NCI-H1105 (cell line): ENCODE measurements at regions not wholly inside any gene's neighbourhood (a gene's known extent, or its start where the extent isn't known, plus 50 kb on each side); places are given as distances from the start of the nearest gene placed in this dataset.

ENCODE experiments used
- DNase-seq: peaks from one replicate; lab custom pipeline; 2025; lab: John Stamatoyannopoulos, UW

DNA sequence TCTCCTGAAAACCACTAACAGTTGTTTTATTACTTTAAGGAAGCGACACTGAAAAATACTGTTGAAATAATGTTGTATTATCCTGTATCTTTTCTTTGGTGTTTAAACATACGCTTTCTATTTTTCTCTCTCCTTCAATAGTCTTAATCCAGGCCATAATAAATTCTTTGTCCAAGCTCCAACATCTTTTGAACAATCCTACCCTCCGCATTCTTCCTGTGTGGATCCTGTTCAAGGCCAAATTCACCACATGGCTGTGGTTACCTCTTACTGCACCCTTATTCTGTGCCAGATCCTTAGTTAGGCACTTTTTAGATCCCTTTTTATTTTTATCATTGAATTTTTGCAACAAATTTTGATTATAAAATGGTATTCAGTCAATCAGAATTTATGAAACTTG lies 1691.5 kb downstream of the MAT2B start:
- no peak for DNase-seq

DNA sequence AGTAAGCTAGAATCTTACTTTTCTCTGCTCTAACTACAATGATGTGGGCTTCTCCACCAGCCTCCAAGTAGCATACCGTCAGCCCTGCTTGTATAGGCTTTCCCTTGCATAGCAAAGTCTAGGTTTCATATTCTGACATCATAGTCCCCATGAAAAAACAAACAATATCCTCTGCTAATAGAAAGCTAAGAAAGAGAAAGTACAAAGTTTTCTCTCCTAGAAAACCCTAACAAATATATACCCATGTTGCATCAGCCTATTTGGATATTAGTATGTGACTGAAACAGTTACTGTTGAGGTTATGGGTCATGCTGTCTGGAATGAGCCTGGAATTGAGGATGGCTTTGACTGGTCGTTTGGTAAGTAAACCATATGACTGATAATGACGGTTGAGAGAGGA lies 1696.0 kb downstream of the MAT2B start:
- DNase-seq = no peak

DNA sequence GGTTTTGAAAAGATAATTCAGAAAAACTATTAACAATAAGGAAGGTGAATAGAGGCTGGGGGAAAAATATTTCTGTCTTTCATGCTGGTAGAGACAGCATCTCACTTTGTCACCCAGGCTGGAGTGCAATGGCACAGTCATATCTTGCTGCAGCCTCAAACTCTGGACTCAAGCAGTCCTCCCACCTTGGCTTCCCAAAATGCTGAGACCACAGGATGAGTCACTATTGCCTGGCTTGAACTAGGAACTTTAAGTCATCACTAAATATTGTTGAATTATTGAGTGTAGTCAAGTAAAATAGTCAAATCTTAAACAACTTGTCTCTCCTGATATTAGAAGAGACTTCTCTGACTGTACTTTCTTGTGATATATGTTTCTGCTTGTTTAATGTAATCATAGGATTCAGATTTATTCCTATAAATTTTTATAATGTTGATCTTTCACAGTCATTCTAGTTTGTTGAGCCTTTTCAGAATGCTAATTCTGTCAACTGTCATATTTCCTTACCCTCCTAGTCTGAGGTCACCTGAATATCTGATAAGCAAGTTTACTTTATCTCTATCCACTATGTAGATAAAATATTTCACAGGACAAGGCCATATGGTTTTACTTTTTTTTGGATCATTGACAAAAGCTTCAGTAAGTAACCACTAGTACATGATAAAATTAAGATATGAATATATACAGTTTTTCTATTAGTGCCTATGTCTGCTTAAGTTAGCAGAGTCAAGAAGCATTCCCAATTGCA lies 1696.5 kb downstream of the MAT2B start:
- DNase-seq = no peak

DNA sequence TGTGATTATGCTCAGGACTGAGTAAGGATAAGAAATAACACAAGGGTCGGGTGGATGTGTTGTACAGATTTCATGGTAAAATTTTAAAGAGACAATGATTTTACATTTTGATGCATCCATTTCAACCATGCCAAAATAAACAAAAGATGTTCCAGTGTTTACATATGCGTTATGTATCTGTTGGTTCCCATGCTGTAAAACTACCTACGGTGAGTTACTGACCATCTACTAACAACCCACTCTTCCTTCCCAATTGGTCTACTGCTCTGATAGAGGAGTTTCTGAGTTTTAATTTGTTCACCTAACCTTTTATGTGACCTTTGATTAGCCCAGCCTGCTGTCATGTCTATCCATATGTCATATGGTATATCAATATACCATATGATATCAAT lies 1697.1 kb downstream of the MAT2B start:
- DNase-seq = no peak

DNA sequence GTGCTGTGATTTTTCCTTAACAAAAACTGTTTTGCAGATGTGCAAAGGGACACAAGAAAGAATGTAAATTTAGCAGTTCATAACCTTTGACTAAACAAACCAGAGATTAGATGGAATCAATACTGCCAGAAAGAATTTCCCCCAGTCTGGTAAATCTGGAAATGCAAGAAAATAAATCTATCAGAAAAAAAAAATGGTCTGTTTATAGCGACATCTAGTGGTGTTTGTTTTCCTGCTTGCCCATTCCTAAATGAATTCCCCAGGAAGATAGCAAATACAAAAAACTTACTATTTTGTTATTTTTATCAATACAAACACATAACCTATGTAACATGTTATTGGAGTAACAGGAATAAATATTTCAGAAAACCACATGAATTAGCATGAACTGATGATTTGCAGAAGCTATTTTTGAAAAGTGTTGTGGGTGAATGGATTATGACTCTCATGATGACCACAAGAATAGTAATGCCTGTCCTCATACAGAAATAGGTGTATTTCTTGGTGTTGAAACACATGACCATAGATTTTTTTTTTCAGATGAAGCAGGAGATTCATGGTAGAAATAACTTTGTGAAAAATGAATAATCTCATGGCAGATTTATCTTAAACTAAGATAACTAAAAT lies 1703.8 kb downstream of the MAT2B start:
- DNase-seq = no peak

- no peak for DNase-seq
Measured at GRCh38 chr5:165224366-165225045, 1719.1 kb downstream of the MAT2B start.

DNA sequence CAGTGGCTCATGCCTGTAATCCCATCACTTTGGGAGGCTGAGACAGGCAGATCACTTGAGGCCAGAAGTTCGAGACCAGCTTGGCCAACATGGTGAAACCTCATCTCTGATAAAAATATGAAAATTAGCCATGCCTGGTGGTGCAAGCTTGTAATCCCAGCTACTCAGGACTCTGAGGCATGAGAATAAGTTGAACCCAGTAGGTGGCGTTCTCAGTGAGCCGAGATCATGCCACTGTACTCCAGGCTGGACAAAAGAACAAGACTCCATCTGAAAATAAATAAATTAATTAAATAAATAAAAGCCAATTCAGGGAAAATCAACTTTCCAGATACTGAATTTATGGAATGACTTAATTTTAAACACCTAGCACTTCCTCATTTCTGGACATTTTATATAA lies 1722.1 kb downstream of the MAT2B start:
- DNase-seq = no peak

GRCh38 chr5:165228184-165228583 lies 1722.8 kb downstream of the MAT2B start:
- DNase-seq = no peak

- no peak for DNase-seq
Measured at GRCh38 chr5:165231821-165232508, 1726.5 kb downstream of the MAT2B start.

DNA sequence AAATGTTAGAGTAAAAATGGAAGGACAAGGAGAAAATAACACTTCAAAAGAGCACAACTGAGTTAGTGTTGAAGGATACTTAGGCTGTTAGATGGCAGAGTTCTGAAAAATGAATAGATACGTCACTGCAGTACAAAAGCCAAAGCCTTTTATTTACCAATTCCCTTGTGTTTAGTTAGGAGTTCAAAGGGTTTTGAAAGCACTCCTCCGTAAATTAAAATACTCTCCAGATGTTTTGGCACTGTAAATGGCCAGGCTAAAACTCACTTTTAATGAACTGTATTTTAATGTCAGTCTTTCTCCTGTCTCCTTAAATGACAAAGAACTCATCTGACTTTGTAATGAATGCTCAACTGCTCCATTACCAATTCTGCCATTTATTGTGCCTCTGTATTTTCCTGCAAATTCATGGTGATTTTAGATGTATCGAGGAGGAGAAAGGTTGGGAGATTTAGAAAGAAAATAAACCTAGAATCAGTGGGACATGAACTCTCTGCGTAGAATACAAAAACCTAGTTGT lies 1727.2 kb downstream of the MAT2B start:
- DNase-seq = no peak

- no peak for DNase-seq
Measured at GRCh38 chr5:165241811-165242210, 1736.4 kb downstream of the MAT2B start.

GRCh38 chr5:165242646-165243045 lies 1737.2 kb downstream of the MAT2B start:
- no peak for DNase-seq

DNA sequence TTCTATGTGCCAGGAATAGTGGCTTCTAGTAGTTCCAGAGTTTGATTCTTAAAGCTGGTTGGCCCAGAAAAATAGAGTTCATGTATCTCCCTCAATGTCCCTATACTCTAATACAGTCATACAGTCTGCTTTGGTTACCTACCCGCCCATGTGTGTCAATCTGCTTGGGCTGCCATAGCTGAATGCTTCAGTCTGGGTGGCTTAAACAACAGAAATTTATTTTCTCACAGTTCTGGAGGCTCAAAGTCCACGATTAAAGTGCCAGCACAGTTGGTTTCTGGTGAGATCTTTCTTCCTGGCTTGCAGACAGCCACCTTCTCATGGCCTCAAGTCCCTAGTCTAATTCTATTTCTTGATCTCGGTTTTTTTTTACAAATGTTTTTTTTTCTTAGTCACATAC lies 1739.0 kb downstream of the MAT2B start:
- DNase-seq = no peak

GRCh38 chr5:165258197-165258771 lies 1752.9 kb downstream of the MAT2B start:
- DNase-seq = no peak

DNA sequence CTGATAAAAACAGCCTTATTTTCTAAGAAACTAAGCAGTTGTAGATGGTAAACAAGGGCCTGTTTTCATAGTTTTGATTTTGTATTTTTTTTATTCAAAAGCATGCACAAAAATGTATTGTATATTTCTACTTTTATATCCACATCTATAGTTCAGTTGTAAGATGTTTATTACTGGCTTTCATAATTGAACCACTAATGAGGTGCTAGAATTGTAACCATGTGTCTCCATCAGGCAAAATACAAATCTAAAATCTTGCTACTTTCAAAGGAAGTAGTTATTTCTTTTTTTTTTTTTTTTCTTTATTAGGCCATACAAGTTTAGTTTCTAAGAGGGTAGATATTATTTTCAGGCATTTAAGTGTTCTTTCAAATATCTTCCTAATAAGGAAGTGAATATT lies 1755.0 kb downstream of the MAT2B start:
- no peak for DNase-seq

DNA sequence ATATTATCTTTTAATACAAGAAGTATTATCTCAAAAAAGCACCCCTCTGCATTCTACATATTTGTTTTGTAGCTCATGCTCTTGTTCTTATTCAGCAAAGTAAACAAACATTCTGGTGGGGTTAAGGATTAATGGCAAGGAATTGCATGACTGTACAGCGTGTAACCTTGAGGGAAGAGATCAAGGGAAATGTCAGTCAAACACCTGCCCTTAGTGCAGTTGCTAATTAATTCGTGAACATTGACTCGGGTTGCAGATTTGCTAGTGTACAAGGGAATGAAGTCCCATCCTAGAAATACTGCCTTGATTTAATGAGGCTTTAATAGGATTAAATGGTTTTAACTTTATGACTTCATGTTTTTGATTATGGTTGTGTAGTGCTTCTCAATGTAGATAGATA lies 1758.1 kb downstream of the MAT2B start:
- DNase-seq = no peak

DNA sequence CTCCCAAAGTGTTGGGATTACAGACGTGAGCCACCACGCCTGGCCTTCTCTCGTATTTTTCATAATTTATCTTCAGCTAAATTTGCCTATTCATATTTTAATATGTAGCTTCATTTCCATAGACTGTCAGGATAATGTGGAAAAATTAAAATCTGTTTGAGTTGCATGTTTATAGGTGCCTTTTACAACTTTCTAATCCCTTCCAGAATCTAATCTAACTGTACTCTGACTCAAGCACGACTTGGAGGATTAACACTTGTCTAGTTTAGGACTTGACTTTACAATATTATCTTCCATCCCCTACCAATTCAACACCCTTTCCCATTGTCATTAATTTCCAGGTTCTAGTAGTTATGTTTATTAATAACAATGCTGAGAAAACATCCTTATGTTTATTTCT lies 1761.5 kb downstream of the MAT2B start:
- no peak for DNase-seq

DNA sequence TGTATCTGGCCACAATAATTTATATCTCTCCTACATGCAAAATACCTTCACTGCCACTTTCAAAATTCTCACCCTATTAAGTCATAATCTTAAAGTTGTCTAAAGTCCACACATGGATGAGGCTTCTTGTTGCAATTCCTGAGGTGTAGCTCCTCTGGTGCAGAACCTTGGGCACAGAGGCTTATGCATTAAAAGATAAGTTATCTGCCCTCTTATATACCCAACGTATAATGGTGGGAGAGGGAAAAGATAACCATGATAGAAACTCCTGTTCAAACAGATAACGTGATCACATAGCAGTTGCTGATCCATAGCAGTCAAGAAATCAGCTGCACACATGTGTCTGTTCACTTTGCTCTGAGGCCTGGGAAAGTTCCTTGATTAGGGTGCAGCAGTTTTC lies 1767.0 kb downstream of the MAT2B start:
- no peak for DNase-seq

- no peak for DNase-seq
Measured at GRCh38 chr5:165277661-165278060, 1772.2 kb downstream of the MAT2B start.

DNA sequence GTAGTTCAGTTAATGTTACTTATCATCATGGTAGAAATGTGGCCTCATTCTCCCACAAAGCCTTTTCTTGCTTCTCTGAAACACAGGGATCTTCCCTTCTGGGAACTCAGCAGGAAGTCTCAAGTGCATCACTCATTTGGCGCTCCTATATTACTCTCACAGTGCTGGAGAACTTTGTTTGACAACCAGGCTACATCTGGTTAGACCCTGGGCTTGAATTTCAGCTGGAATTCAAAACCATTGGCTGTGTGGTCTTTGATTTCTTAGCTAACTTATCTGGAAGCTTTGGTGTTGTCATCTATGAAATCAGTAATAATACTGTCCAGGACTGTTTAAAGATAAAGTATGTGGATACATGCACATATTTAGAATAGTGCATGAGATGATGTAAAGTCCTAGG lies 1777.1 kb downstream of the MAT2B start:
- no peak for DNase-seq

DNA sequence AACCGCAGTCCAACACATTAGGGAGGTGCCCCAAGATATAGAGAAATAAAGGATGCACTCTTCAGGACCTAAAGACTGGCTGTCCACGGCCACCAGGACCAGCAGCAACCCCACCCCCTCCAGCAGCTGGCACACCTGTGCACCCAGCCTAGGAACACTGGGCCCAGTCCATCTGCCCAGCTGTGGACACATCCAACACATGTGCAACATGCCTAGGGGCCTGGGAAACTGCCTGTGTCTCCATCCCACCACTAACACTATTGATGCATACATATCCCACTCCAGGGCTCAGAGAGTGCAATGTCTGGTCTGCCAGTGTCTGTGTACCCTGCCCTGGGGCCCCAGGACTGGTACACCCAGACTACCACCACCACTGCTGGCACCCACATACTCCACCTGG lies 1781.3 kb downstream of the MAT2B start:
- no peak for DNase-seq

GRCh38 chr5:165290535-165290934 lies 1785.1 kb downstream of the MAT2B start:
- DNase-seq = no peak
